AG09319 (cell line): ENCODE measurements at regions not wholly inside any gene's neighbourhood (a gene's known extent, or its start where the extent isn't known, plus 50 kb on each side); places are given as distances from the start of the nearest gene placed in this dataset.

ENCODE experiments used
- DNase-seq: peaks from one replicate; pipeline ENCODE4 v3.0.0-alpha.2; 2010; ENCODE audit warnings: low read depth; ENCODE audit errors: extremely low read depth
- TF ChIP-seq, protein P1 (sequence below): IDR thresholded peaks from 2 replicates; pipeline ENCODE4 v1.5.1; 2011; ENCODE audit warnings: low read depth, mild to moderate bottlenecking, inconsistent platforms, low read length, moderate library complexity

DNA sequence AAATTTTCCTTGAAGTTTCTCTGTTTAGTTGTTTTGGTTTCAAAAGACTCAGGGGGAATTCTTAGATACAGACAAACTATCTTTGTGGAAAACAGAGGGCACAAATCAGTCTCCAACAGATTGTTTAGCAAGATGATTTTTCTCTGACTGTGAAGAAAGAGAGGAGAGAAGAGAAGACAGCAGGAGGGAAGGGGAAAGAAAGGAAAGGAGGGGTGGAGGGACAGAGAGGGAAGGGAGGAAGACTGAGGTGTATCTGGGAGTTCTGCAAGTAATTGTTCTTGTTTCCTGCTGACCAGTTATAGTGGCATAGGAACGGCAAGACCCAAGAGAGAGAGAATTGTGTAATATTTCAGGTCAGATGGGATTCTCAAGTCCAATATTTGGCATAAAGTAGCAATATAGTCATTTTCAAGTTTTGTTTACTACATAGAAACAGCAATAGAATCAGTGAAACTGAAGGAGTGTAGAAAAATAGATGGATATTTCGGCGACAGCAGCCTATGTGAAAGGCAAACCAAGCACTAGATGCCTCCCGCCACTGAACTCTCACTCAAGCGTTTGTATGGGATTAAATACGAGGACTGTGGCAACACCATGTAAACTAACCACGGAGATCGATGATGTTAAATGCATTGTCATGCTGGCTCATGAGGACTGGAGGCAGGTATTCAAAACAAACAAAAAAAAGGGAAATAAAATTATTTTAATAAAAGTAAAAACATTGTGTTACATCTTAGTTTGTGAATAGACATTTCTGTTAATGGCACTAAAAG lies 342.5 kb downstream of the SLC16A7 start:
- TF ChIP-seq, protein P1, sequence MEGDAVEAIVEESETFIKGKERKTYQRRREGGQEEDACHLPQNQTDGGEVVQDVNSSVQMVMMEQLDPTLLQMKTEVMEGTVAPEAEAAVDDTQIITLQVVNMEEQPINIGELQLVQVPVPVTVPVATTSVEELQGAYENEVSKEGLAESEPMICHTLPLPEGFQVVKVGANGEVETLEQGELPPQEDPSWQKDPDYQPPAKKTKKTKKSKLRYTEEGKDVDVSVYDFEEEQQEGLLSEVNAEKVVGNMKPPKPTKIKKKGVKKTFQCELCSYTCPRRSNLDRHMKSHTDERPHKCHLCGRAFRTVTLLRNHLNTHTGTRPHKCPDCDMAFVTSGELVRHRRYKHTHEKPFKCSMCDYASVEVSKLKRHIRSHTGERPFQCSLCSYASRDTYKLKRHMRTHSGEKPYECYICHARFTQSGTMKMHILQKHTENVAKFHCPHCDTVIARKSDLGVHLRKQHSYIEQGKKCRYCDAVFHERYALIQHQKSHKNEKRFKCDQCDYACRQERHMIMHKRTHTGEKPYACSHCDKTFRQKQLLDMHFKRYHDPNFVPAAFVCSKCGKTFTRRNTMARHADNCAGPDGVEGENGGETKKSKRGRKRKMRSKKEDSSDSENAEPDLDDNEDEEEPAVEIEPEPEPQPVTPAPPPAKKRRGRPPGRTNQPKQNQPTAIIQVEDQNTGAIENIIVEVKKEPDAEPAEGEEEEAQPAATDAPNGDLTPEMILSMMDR = no peak
- DNase-seq = no peak

DNA sequence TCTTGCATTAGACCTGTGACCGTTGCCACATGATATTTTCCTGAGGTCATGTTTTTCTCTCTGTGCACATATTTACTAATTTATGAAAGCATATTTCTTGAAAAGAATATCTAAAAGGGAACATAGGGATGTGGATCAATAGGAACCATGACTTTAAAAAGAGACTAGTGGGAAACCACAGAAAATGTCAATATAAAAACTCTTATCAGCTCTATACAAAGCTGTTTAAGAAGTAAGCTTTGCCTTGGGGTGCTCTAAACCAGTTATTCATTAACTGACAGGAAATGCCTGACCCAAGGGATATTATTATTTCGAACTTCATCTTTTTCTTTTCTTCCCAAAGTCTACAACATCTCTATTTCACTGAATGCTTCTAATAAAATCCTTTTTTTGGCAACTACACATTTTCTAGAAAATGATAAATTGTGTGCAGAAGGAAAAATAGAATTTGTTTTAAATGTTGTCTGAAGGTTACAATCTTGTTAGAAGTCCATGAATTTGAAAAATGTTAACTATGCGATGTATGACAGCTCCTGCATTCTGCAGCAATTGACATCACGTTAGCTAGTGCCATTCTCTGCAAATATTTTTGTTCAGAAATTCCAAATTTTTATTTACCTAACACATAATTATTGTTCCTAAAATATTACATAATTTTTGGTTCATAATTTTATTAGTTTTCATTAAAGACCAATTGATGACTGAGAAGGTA lies 345.0 kb downstream of the SLC16A7 start:
- no peak for DNase-seq
- TF ChIP-seq, protein P1 = no peak

DNA sequence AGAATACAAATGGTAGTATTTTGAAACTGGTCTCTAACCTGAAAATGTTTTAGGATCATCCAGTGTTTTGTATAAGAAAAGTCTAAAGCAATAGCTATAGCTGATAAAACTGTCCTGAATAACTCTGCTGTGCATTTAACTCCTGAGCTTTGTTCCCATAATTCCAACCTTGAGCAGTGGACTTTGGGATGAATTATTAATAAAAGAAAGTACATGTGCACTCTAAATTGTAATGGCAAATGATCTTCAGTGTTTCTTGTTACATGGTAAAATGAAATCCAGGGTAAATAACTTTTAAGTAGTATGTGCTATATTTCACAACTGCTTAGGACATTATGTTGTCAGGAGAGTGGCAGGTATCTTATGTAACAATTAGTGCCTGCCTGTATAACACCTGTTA lies 345.6 kb downstream of the SLC16A7 start:
- DNase-seq = no peak
- TF ChIP-seq, protein P1 = no peak

DNA sequence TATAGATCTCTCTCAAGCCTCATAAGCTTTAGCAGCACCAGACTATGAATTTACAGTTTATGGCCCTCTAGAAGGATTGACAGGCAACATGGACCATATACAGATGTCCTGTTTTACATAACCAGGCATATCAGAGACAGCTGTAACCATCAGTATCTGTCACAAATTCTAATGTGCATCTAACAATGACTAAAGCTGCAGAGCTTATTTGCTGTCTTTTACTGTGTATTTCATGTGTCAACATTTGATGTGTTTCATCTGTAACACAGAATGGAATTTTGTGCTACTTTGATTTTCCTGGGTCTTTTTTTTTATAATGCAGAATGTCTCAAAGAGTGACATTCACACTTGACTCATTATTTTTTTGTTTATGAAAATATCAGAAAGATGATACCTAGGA lies 348.3 kb downstream of the SLC16A7 start:
- no peak for DNase-seq
- TF ChIP-seq, protein P1 = no peak

DNA sequence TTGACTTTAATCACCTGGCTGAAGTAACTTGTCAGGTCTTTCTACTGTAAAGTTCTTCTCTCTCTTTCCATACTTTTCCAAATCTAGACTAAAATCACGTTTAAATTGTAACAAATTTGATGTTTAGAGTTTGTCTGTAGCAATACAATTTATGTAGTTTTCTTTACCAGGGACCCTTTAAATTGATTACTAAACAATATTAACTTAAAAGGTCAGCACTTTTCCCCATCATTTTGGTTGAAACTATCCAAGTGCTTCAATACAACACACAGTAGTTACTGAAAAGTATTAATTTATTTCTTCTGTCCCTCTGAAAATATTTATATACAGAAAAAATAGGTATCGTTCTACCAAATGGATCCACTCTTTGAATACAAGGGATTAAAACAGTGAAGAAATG lies 350.8 kb downstream of the SLC16A7 start:
- DNase-seq = no peak
- TF ChIP-seq, protein P1 = no peak

DNA sequence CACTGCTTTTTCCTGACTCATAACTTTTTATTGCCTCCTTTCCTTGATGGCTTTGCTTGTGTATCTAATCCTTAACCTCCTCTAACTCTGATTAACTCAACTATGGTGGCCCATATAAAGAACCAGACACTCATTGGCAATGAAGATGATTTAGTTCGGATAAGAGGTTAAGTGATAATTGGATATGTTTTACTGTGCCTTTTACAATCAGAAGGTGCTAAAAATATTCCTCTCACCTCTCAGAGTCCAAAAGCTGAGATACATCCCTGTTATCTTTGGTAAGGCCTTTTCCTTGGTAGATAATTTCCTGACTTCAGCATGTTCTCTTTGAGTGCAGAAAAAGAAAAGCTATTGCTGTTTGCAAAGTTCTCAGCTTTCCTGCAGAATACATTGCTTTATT lies 367.7 kb downstream of the SLC16A7 start:
- DNase-seq = no peak
- TF ChIP-seq, protein P1 = no peak

DNA sequence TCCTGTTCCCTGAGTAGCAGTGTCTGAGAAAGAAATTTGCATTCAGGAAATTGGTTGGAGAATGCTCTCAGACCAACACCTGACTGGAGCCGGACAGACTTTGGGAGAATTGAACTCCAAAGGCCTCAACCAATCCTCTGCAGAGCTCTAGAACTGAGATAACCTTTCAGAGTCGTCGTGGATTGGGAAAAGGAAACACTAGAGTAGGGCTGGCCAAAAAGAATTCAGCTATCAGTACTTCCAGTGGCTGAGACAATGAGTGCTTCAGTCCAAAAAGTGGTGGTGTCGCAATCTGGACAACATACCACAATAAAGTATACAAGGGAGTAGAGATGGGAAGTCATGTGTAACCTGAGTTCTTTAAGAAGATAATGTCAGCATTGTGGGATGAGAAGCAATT lies 377.1 kb downstream of the SLC16A7 start:
- DNase-seq = peak; percentile 44
- TF ChIP-seq, protein P1 = no peak
